Endothelial cell of umbilical vein (primary cell): ENCODE measurements at regions not wholly inside any gene's neighbourhood (a gene's known extent, or its start where the extent isn't known, plus 50 kb on each side); places are given as distances from the start of the nearest gene placed in this dataset.

ENCODE experiments used
- BruUV-seq: library from RNA; stranded (reverse); fragments of 400-500 nt; replicated peaks from 2 replicates; lab custom pipeline; 2021; lab: Mats Ljungman, UMichigan
- CTCF ChIA-PET: fragments of 300-600, 350-600 bp; sonication (Branson Sonifier 250); formaldehyde crosslinking; loops from one replicate; lab custom pipeline; 2021; ENCODE audit warnings: antibody characterized with exemption, inconsistent platforms; lab: Charles Lee
- POLR2A ChIA-PET: fragments of 300-600, 350-600 bp; sonication (Branson Sonifier 250); formaldehyde crosslinking; loops from one replicate; lab custom pipeline; 2021; ENCODE audit warnings: antibody characterized with exemption, inconsistent platforms; lab: Charles Lee
- DNase-seq: peaks from one replicate; pipeline ENCODE4 v3.0.0-alpha.2; 2011; ENCODE audit warnings: low read depth, low spot score
- FAIRE-seq: peaks from 2 replicates; lab custom pipeline; 2011; peaks lifted over from hg19 to GRCh38; lab: Jason Lieb, UNC
- H2AFZ ChIP-seq: 2 replicates; pipeline ENCODE4 v1.6.0; 2012; ENCODE audit warnings: low read depth, low read length, control low read depth, inconsistent platforms
- H3K27ac ChIP-seq: 2 replicates; pipeline ENCODE4 v1.5.1; 2011; ENCODE audit warnings: low read depth, mild to moderate bottlenecking, control low read depth, low read length, moderate library complexity; ENCODE audit not compliant: insufficient read depth
- H3K27me3 ChIP-seq, 2 experiments: 2 replicates each; pipeline versions ENCODE4 v1.6.0 to v1.6.1; 2011; ENCODE audit warnings: low read length in 2 of 2, mixed read lengths in 1 of 2; ENCODE audit not compliant: control insufficient read depth in 2 of 2, insufficient read depth in 2 of 2
- H3K36me3 ChIP-seq, 2 experiments: 2 replicates in 1 of 2; 3 replicates in 1 of 2; pipeline ENCODE4 v1.5.1; 2011; ENCODE audit warnings: low read length in 2 of 2, mild to moderate bottlenecking in 1 of 2, moderate library complexity in 1 of 2; ENCODE audit not compliant: control insufficient read depth in 2 of 2, insufficient read depth in 2 of 2; ENCODE audit errors: extremely low read depth in 1 of 2
- H3K4me1 ChIP-seq: 3 replicates; pipeline ENCODE4 v1.5.1; 2011; ENCODE audit warnings: mild to moderate bottlenecking, low read length; ENCODE audit not compliant: control insufficient read depth, insufficient read depth; ENCODE audit errors: extremely low read depth
- H3K4me2 ChIP-seq: 2 replicates; pipeline ENCODE4 v1.6.1; 2011; ENCODE audit warnings: low read length, control low read depth, mixed read lengths; ENCODE audit not compliant: insufficient read depth
- H3K4me3 ChIP-seq, 3 experiments: fragments of 200-600 bp in 1 of 3; sonication (generic), shearing (Covaris generic) in 1 of 3; replicated peaks in 1 of 3; 2 replicates each; pipeline ENCODE4 v1.5.1; 2011 to 2016; ENCODE audit warnings: control low read depth in 3 of 3, low read length in 3 of 3, mild to moderate bottlenecking in 2 of 3, inconsistent platforms in 1 of 3, low read depth in 1 of 3, moderate library complexity in 1 of 3; ENCODE audit not compliant: insufficient read depth in 1 of 3
- H3K79me2 ChIP-seq: 2 replicates; pipeline ENCODE4 v1.6.0; 2012; ENCODE audit warnings: low read length, inconsistent platforms; ENCODE audit not compliant: control insufficient read depth, insufficient read depth
- H3K9ac ChIP-seq: replicated peaks from 2 replicates; pipeline ENCODE3; 2011; ENCODE audit warnings: low read length, control low read depth; ENCODE audit not compliant: insufficient read depth; ENCODE audit errors: extremely low read depth
- H3K9me1 ChIP-seq: replicated peaks from 3 replicates; pipeline ENCODE4 v1.6.0; 2011; ENCODE audit warnings: mild to moderate bottlenecking, low read length; ENCODE audit not compliant: control insufficient read depth, insufficient read depth; ENCODE audit errors: extremely low read depth
- H3K9me3 ChIP-seq: replicated peaks from 2 replicates; pipeline ENCODE4 v1.5.1; 2012; ENCODE audit warnings: low read length, inconsistent platforms; ENCODE audit not compliant: control insufficient read depth, insufficient read depth
- H4K20me1 ChIP-seq: replicated peaks from 2 replicates; pipeline ENCODE3; 2011; ENCODE audit warnings: mild to moderate bottlenecking, low read length; ENCODE audit not compliant: control insufficient read depth, insufficient read depth; ENCODE audit errors: extremely low read depth
- CTCF ChIP-seq, 2 donors: IDR thresholded peaks; 1 replicate in 1 of 2; 2 replicates in 1 of 2; pipeline ENCODE4 v1.5.1; 2011; ENCODE audit warnings: low read length in 2 of 2, mild to moderate bottlenecking in 2 of 2, moderate library complexity in 2 of 2, control low read depth in 1 of 2, inconsistent platforms in 1 of 2, low read depth in 1 of 2; ENCODE audit not compliant: insufficient read depth in 1 of 2; ENCODE audit errors: extremely low read depth in 1 of 2
- EZH2 ChIP-seq: IDR thresholded peaks from 2 replicates; pipeline ENCODE4 v1.6.1; 2012; ENCODE audit warnings: borderline replicate concordance, low read depth, mild to moderate bottlenecking, moderate library complexity, low read length, inconsistent platforms; ENCODE audit not compliant: severe bottlenecking
- FOS ChIP-seq: IDR thresholded peaks from 2 replicates; pipeline ENCODE4 v1.6.1; 2011; ENCODE audit warnings: mild to moderate bottlenecking, low read length, moderate library complexity, borderline replicate concordance; ENCODE audit not compliant: insufficient read depth
- GATA2 ChIP-seq: IDR thresholded peaks from 2 replicates; pipeline ENCODE4 v1.7.0; 2011; ENCODE audit warnings: low read depth, mild to moderate bottlenecking, moderate library complexity, mixed read lengths, low read length; ENCODE audit not compliant: insufficient read length, insufficient read depth
- JUN ChIP-seq: IDR thresholded peaks from 2 replicates; pipeline ENCODE4 v1.6.1; 2011; ENCODE audit warnings: borderline replicate concordance, low read depth; ENCODE audit not compliant: insufficient read length, insufficient read depth
- MYC ChIP-seq: IDR thresholded peaks from one replicate; pipeline ENCODE4 v1.6.1; 2011; ENCODE audit warnings: mild to moderate bottlenecking, low read depth, low read length
- POLR2A ChIP-seq: IDR thresholded peaks from 2 replicates; pipeline ENCODE4 v1.6.1; 2012; ENCODE audit warnings: low read depth, mild to moderate bottlenecking, control low read depth, low read length
- POLR2AphosphoS5 ChIP-seq: IDR thresholded peaks from 2 replicates; pipeline ENCODE4 v1.6.1; 2012; ENCODE audit warnings: low read depth, mild to moderate bottlenecking, control low read depth, low read length, moderate library complexity; ENCODE audit not compliant: insufficient read depth
- dilution Hi-C: fragments of 300-500 bp; cut with MboI; formaldehyde crosslinking; loops from one replicate; pipeline ENCODE4 v1.15.0; 2019; ENCODE audit warnings: low sequenced_read_pairs; ENCODE audit not compliant: extremely low pct_ligation_motif_present
- intact Hi-C: fragments of 100-400 bp; cut with micrococcal nuclease; formaldehyde crosslinking; loops from one replicate; pipeline ENCODE4 v1.10.0; 2022
- TF ChIP-seq, protein P1 (sequence below): IDR thresholded peaks from 2 replicates; pipeline ENCODE4 v1.6.1; 2011; ENCODE audit not compliant: insufficient read depth, insufficient read length

DNA sequence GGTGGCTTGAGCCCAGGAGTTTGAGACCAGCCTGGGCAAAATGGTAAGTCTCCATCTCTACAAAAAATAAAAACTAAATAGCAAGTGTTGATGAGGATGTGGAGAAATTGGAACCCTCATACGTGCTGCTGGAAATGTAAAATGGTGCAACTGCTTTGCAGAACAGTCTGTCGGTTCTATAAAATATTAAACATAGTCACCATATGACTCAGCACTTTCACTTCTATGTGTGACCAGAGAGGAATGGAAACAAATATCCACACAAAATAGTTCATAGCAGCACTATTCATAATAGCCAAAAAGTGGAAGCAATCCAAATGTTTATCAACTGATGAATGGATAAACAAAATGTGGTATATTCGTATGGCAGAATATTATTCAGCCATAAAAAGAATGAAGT lies 60.8 kb upstream of the FMR1 start:
- Histone ChIP-seq H3K9me1 (no peaks in the 10 kb centered on the region), H3K9me3 (no peaks in the 10 kb centered on the region), H3K27ac (no peak overlapping the region), H3K9ac (no peak overlapping the region), H3K79me2 (no peaks in the 10 kb centered on the region), H3K4me1 (no peaks in the 10 kb centered on the region), H3K4me3 (no peak overlapping the region), H3K4me2 (no peak overlapping the region), H4K20me1 (no peaks in the 10 kb centered on the region), H3K27me3 (no peaks in the 10 kb centered on the region), H3K36me3 (no peaks in the 10 kb centered on the region), H2AFZ (no peak overlapping the region)
- intact Hi-C loops (no loop called here), dilution Hi-C loops (no loop called here)
- TF ChIP-seq, protein P1, sequence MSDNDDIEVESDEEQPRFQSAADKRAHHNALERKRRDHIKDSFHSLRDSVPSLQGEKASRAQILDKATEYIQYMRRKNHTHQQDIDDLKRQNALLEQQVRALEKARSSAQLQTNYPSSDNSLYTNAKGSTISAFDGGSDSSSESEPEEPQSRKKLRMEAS: no peak
- TF ChIP-seq JUN (no peak), POLR2AphosphoS5 (no peak), MYC (no peak), GATA2 (no peak), CTCF (IDR thresholded peaks at IDR 0.05; ENCODE audit: extremely low read depth in 1 of 2, insufficient read depth in 1 of 2, low read depth in 1 of 2, low read length in 2 of 2) (no peak), EZH2 (no peak), FOS (no peak), POLR2A (no peak)
- DNase-seq (no peak), FAIRE-seq (no peak)
- no TSS peak for BruUV-seq
- ChIA-PET CTCF (no interaction called here), POLR2A (no interaction called here)
